Activated naive CD8-positive, alpha-beta T cell treated with anti-CD3 and anti-CD28 coated beads for 36 hours (primary cell): ENCODE measurements at regions not wholly inside any gene's neighbourhood (a gene's known extent, or its start where the extent isn't known, plus 50 kb on each side); places are given as distances from the start of the nearest gene placed in this dataset.

Experiments
- DNase-seq: peaks from one replicate; pipeline ENCODE4 v3.0.0; 2021
- H3K27ac Mint-ChIP-seq: one replicate; pipeline ENCODE4 v1.8.0; 2022; ENCODE audit warnings: mild to moderate bottlenecking, moderate library complexity, mixed read lengths
- H3K27me3 Mint-ChIP-seq: one replicate; pipeline ENCODE4 v1.8.0; 2022; ENCODE audit warnings: mild to moderate bottlenecking, mixed read lengths
- H3K36me3 Mint-ChIP-seq: one replicate; pipeline ENCODE4 v1.8.0; 2021; ENCODE audit warnings: mild to moderate bottlenecking, mixed read lengths
- H3K4me1 Mint-ChIP-seq: one replicate; pipeline ENCODE4 v1.8.0; 2021; ENCODE audit warnings: mixed read lengths
- H3K4me3 Mint-ChIP-seq: one replicate; pipeline ENCODE4 v1.8.0; 2022; ENCODE audit warnings: mild to moderate bottlenecking, moderate library complexity, mixed read lengths
- H3K9me3 Mint-ChIP-seq: one replicate; pipeline ENCODE4 v1.8.0; 2022; ENCODE audit warnings: mixed read lengths

- no peak overlapping the region for H3K27ac Mint-ChIP-seq
- no peak overlapping the region for H3K4me3 Mint-ChIP-seq
- DNase-seq, result no peak
- no peaks in the 10 kb centered on the region for H3K27me3 Mint-ChIP-seq
- no peaks in the 10 kb centered on the region for H3K36me3 Mint-ChIP-seq
- no peaks in the 10 kb centered on the region for H3K4me1 Mint-ChIP-seq
- H3K9me3 Mint-ChIP-seq, result peaks cover 15% of the 10 kb centered on the region
These were observed 1599.2 kb upstream of the TENM4 start for GRCh38 chr11:81039916-81040524.

GRCh38 chr11:81036168-81036870 lies 1595.5 kb upstream of the TENM4 start:
- Mint-ChIP-seq H3K27ac (no peak overlapping the region), H3K9me3 (peaks cover 15% of the 10 kb centered on the region), H3K36me3 (no peaks in the 10 kb centered on the region), H3K4me3 (no peak overlapping the region), H3K27me3 (no peaks in the 10 kb centered on the region), H3K4me1 (no peaks in the 10 kb centered on the region)
- no peak for DNase-seq

- Mint-ChIP-seq H3K4me1 (no peaks in the 10 kb centered on the region), H3K27me3 (no peaks in the 10 kb centered on the region), H3K27ac (no peak overlapping the region), H3K9me3 (peaks cover 11% of the 10 kb centered on the region), H3K4me3 (no peak overlapping the region), H3K36me3 (no peaks in the 10 kb centered on the region)
- no peak for DNase-seq
These were observed 1593.1 kb upstream of the TENM4 start for GRCh38 chr11:81033779-81034540.

GRCh38 chr11:81032906-81033305 lies 1592.1 kb upstream of the TENM4 start:
- no peaks in the 10 kb centered on the region for H3K36me3 Mint-ChIP-seq
- no peak overlapping the region for H3K4me3 Mint-ChIP-seq
- no peaks in the 10 kb centered on the region for H3K4me1 Mint-ChIP-seq
- peaks cover 11% of the 10 kb centered on the region for H3K9me3 Mint-ChIP-seq
- H3K27ac Mint-ChIP-seq, result no peak overlapping the region
- H3K27me3 Mint-ChIP-seq, result no peaks in the 10 kb centered on the region
- no peak for DNase-seq

DNA sequence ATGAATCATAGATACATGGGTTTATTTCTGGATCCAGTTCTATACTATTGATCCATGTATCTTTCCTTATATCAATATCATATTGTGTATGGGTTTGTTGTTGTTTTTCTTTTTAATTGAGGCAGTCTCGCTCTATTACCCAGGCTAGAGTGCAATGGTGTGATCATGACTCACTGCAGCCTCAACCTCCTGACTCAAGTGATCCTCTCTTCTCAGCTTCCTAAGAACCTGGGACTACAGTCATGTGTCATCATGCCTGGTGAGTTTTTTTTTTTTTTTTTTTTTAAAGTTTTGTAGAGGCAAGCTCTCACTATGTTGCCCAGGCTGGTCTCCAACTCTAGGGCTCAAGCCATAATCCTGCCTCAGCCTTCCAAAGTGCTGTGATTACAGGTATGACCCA lies 1589.4 kb upstream of the TENM4 start:
- DNase-seq, result no peak
- H3K36me3 Mint-ChIP-seq, result no peaks in the 10 kb centered on the region
- H3K27me3 Mint-ChIP-seq, result no peaks in the 10 kb centered on the region
- H3K4me1 Mint-ChIP-seq, result no peaks in the 10 kb centered on the region
- H3K4me3 Mint-ChIP-seq, result no peak overlapping the region
- H3K9me3 Mint-ChIP-seq, result no peaks in the 10 kb centered on the region
- no peak overlapping the region for H3K27ac Mint-ChIP-seq

- no peak overlapping the region for H3K27ac Mint-ChIP-seq
These were observed 1585.2 kb upstream of the TENM4 start for GRCh38 chr11:81026032-81026431.

GRCh38 chr11:81022057-81022456 lies 1581.2 kb upstream of the TENM4 start:
- H3K4me1 Mint-ChIP-seq, result no peaks in the 10 kb centered on the region
- no peak for DNase-seq
- H3K4me3 Mint-ChIP-seq, result no peak overlapping the region
- H3K36me3 Mint-ChIP-seq, result no peaks in the 10 kb centered on the region
- peaks cover 4% of the 10 kb centered on the region for H3K9me3 Mint-ChIP-seq
- H3K27me3 Mint-ChIP-seq, result no peaks in the 10 kb centered on the region
- H3K27ac Mint-ChIP-seq, result no peak overlapping the region

More at GRCh38 chr11:81026032-81026431, 1585.2 kb upstream of the TENM4 start:
- Mint-ChIP-seq H3K9me3 (no peaks in the 10 kb centered on the region), H3K4me1 (no peaks in the 10 kb centered on the region), H3K4me3 (no peak overlapping the region), H3K36me3 (no peaks in the 10 kb centered on the region), H3K27me3 (no peaks in the 10 kb centered on the region)
- no peak for DNase-seq

DNA sequence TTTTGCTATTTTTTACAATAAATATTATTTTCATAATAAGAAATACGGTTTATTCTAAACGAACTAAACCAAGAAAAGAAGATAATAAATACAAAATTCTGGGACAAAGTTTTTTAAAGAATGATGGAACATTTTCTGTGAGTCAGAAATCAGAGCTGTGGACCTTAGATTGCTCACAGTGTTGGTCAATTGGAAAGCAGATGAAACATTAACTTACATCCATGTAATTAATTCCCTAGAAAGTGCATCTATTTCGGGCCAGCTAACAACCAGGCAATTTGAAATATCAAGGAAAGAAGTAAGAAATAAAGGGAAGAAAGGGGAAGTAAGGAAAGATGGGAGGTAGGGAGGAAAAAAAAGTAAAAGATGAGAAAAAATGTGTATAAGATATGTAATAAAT lies 1569.8 kb upstream of the TENM4 start:
- no peak overlapping the region for H3K4me3 Mint-ChIP-seq
- H3K9me3 Mint-ChIP-seq, result peaks cover 8% of the 10 kb centered on the region
- DNase-seq, result no peak
- H3K27me3 Mint-ChIP-seq, result no peaks in the 10 kb centered on the region
- no peaks in the 10 kb centered on the region for H3K36me3 Mint-ChIP-seq
- H3K4me1 Mint-ChIP-seq, result no peaks in the 10 kb centered on the region
- H3K27ac Mint-ChIP-seq, result no peak overlapping the region

GRCh38 chr11:81007046-81007445 lies 1566.2 kb upstream of the TENM4 start:
- no peaks in the 10 kb centered on the region for H3K36me3 Mint-ChIP-seq
- no peak for DNase-seq
- no peaks in the 10 kb centered on the region for H3K27me3 Mint-ChIP-seq
- H3K4me1 Mint-ChIP-seq, result no peaks in the 10 kb centered on the region
- H3K4me3 Mint-ChIP-seq, result no peak overlapping the region
- H3K9me3 Mint-ChIP-seq, result peaks cover 5% of the 10 kb centered on the region
- H3K27ac Mint-ChIP-seq, result no peak overlapping the region

GRCh38 chr11:81005595-81005994 lies 1564.8 kb upstream of the TENM4 start:
- Mint-ChIP-seq H3K27me3 (no peaks in the 10 kb centered on the region), H3K4me3 (no peak overlapping the region), H3K27ac (no peak overlapping the region), H3K36me3 (no peaks in the 10 kb centered on the region), H3K9me3 (no peaks in the 10 kb centered on the region), H3K4me1 (no peaks in the 10 kb centered on the region)
- no peak for DNase-seq

DNA sequence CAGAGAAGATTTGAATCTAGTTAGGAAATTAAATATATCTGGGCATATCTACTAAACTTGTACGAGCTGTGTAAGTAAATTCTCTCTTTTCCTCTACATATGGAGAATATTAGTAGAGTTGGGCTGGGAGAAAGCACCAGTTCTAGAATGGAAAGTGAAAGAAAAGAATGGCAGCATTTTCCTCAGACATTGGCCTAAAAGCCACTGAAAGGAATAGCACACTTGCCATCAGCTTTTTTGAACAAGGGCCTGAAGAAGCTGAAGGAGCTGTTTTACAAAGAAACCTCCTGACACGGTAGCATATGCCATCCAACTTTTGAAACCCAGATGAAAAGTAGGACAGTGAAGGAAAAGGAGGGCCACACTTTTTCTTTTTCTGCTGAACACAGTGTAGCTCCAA lies 1563.7 kb upstream of the TENM4 start:
- no peak overlapping the region for H3K27ac Mint-ChIP-seq
- H3K4me3 Mint-ChIP-seq, result no peak overlapping the region
- H3K4me1 Mint-ChIP-seq, result no peaks in the 10 kb centered on the region
- no peaks in the 10 kb centered on the region for H3K36me3 Mint-ChIP-seq
- no peak for DNase-seq
- no peaks in the 10 kb centered on the region for H3K9me3 Mint-ChIP-seq
- H3K27me3 Mint-ChIP-seq, result no peaks in the 10 kb centered on the region

DNA sequence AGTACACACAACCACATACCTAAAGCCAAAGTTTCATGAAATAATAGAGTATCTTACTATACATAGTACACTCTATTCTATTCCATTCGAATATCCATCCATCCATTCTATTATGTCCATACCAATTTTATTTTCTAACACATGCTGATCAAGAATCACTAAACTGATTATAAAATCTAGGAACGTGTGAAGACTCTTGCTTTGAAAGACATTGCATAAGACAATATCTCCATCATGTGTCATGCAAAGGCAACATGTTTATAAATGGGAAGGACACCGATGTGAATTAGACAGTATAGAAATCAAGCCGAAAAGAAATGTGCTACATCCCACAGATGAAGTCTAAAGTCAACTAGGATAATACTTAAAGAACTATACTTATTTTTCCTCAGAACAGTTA lies 1561.5 kb upstream of the TENM4 start:
- no peak overlapping the region for H3K4me3 Mint-ChIP-seq
- H3K4me1 Mint-ChIP-seq, result no peaks in the 10 kb centered on the region
- H3K27ac Mint-ChIP-seq, result no peak overlapping the region
- H3K27me3 Mint-ChIP-seq, result no peaks in the 10 kb centered on the region
- peaks cover 2% of the 10 kb centered on the region for H3K9me3 Mint-ChIP-seq
- H3K36me3 Mint-ChIP-seq, result no peaks in the 10 kb centered on the region
- no peak for DNase-seq

DNA sequence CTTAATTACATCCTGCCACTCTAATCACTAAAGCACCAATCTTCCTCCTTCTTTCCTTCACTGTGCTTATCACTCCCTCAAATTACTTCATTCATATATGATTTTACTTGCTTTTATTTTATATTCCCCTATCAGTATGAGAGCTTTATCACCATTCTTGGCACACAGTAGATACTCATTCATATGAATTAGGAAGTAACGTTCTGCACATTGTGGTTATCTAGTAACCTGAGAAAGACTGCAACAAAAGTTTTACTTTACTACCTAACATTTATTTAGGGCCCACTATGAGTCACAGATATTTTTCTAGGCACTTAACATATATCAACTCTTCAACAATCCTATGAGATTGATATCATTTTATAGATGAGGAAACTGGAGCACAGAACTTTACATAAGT lies 1559.9 kb upstream of the TENM4 start:
- no peak for DNase-seq
- Mint-ChIP-seq H3K9me3 (peaks cover 6% of the 10 kb centered on the region), H3K27me3 (no peaks in the 10 kb centered on the region), H3K4me3 (no peak overlapping the region), H3K36me3 (no peaks in the 10 kb centered on the region), H3K4me1 (no peaks in the 10 kb centered on the region), H3K27ac (no peak overlapping the region)

DNA sequence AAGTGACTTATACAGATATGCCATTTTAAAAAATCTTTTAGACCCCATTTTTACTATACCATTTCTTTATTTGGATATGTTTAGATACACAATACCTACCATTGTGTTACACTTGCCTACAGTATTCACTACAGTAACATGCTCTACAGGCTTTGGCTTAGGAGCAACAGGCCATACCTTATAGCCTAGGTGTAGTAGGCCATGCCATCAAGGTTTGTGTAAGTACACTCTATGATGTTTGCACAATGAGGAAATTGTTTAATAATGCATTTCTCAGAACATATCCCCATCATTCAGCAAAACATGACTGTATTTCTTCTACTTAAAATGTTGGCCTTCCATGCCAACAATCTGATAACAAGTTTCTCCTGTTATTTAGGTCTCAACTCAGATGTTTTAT lies 1559.5 kb upstream of the TENM4 start:
- Mint-ChIP-seq H3K27me3 (no peaks in the 10 kb centered on the region), H3K36me3 (no peaks in the 10 kb centered on the region), H3K4me3 (no peak overlapping the region), H3K27ac (no peak overlapping the region), H3K9me3 (peaks cover 6% of the 10 kb centered on the region), H3K4me1 (no peaks in the 10 kb centered on the region)
- no peak for DNase-seq

DNA sequence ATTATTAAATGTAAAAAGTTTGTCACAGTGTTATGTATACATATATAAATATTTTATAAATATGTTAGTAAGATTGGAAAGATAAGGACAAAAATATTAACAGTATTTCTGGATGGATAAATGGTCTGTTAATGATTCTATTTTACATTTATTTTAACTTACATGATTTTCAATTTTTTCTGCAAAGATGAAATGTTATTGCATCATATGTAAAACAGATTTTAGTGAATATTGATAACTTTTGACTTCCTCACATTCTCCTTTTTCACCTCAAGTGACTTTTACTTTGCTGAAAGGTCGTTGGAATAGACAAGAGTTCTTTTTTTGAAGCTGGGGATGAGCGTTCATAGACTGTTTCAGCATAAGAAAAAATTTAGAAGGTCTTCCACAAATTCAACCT lies 1554.7 kb upstream of the TENM4 start:
- H3K9me3 Mint-ChIP-seq, result peaks cover 10% of the 10 kb centered on the region
- no peaks in the 10 kb centered on the region for H3K4me1 Mint-ChIP-seq
- H3K27me3 Mint-ChIP-seq, result no peaks in the 10 kb centered on the region
- DNase-seq, result no peak
- no peak overlapping the region for H3K4me3 Mint-ChIP-seq
- H3K36me3 Mint-ChIP-seq, result no peaks in the 10 kb centered on the region
- H3K27ac Mint-ChIP-seq, result no peak overlapping the region

- DNase-seq, result no peak
- Mint-ChIP-seq H3K27ac (no peak overlapping the region), H3K9me3 (peaks cover 8% of the 10 kb centered on the region), H3K36me3 (no peaks in the 10 kb centered on the region), H3K4me3 (no peak overlapping the region), H3K4me1 (no peaks in the 10 kb centered on the region), H3K27me3 (no peaks in the 10 kb centered on the region)
These were observed 1552.7 kb upstream of the TENM4 start for GRCh38 chr11:80993536-80993935.
